HepG2 (cell line): ENCODE measurements at regions not wholly inside any gene's neighbourhood (a gene's known extent, or its start where the extent isn't known, plus 50 kb on each side); places are given as distances from the start of the nearest gene placed in this dataset.

Experiments
- ATAC-seq: fragments of 200-7000 bp; cut with Tn5 transposase; 3 replicates; pipeline ENCODE4 v1.9.1; 2020; ENCODE audit warnings: mild to moderate bottlenecking, moderate library complexity
- BruUV-seq: library from RNA; stranded (reverse); fragments of 400-500 nt; replicated peaks from 2 replicates; lab custom pipeline; 2021; lab: Mats Ljungman, UMichigan
- CTCF ChIA-PET: fragments of 300-600 bp; formaldehyde crosslinking; extraction: SDS; loops from one replicate; lab custom pipeline; 2021; ENCODE audit warnings: low total read pairs, inconsistent platforms, low intra/inter-chr PET ratio; lab: Yijun Ruan, JAX
- POLR2A ChIA-PET: fragments of 350-600 bp; sonication (Branson Sonifier 250); formaldehyde crosslinking; loops from one replicate; lab custom pipeline; 2020; ENCODE audit warnings: antibody characterized with exemption, inconsistent platforms; lab: Yijun Ruan, JAX
- DNase-seq: peaks from one replicate; pipeline ENCODE4 v3.0.0-alpha.2; 2015; ENCODE audit warnings: low spot score
- FAIRE-seq: peaks from 3 replicates; lab custom pipeline; 2011; peaks lifted over from hg19 to GRCh38; lab: Jason Lieb, UNC
- H2AFZ ChIP-seq: one replicate; pipeline ENCODE4 v1.6.1; 2011; ENCODE audit warnings: low read length, inconsistent platforms
- H3K27ac ChIP-seq: fragments of 300-600 bp; 3 replicates; pipeline ENCODE4 v1.8.0; 2011; ENCODE audit warnings: mixed run types, mild to moderate bottlenecking, mixed read lengths, low read length, inconsistent platforms; ENCODE audit not compliant: insufficient read depth; ENCODE audit errors: extremely low read length
- H3K27me3 ChIP-seq, 2 experiments: fragments of 200-600 bp in 1 of 2; 2 replicates in 1 of 2; 3 replicates in 1 of 2; pipeline versions ENCODE4 v1.6.0 to v1.8.0; 2011; ENCODE audit warnings: low read length in 2 of 2, mild to moderate bottlenecking in 2 of 2, moderate library complexity in 2 of 2, inconsistent platforms in 1 of 2; ENCODE audit not compliant: insufficient read depth in 2 of 2, control insufficient read depth in 1 of 2
- H3K36me3 ChIP-seq, 2 experiments: fragments of 200-600 bp in 1 of 2; replicated peaks in 1 of 2; 2 replicates in 1 of 2; 3 replicates in 1 of 2; pipeline versions ENCODE4 v1.5.1 to v1.8.0; 2011; ENCODE audit warnings: low read length in 2 of 2, inconsistent platforms in 1 of 2; ENCODE audit not compliant: insufficient read depth in 2 of 2, control insufficient read depth in 1 of 2
- H3K4me1 ChIP-seq: 2 replicates; pipeline ENCODE4 v1.5.1; 2012; ENCODE audit warnings: low read length, inconsistent platforms; ENCODE audit not compliant: insufficient read depth
- H3K4me2 ChIP-seq: 2 replicates; pipeline ENCODE4 v1.6.0; 2011; ENCODE audit warnings: low read depth, low read length, inconsistent platforms
- H3K4me3 ChIP-seq, 3 experiments: fragments of 200-600 bp in 1 of 3; sonication (generic), shearing (Covaris generic) in 1 of 3; replicated peaks in 1 of 3; 2 replicates each; pipeline ENCODE4 v1.5.1; 2011 to 2016; ENCODE audit warnings: low read length in 3 of 3, inconsistent platforms in 2 of 3, low read depth in 2 of 3, mild to moderate bottlenecking in 2 of 3, control low read depth in 1 of 3, mixed read lengths in 1 of 3; ENCODE audit not compliant: insufficient read depth in 1 of 3
- H3K79me2 ChIP-seq: one replicate; pipeline ENCODE4 v1.6.1; 2011; ENCODE audit warnings: low read length, inconsistent platforms; ENCODE audit not compliant: insufficient read depth
- H3K9ac ChIP-seq: 2 replicates; pipeline ENCODE4 v1.6.0; 2011; ENCODE audit warnings: mild to moderate bottlenecking, low read depth, low read length, inconsistent platforms; ENCODE audit not compliant: insufficient read depth
- H3K9me3 ChIP-seq: 2 replicates; pipeline ENCODE4 v1.5.1; 2012; ENCODE audit warnings: mild to moderate bottlenecking, low read length
- H4K20me1 ChIP-seq: 2 replicates; pipeline ENCODE4 v1.6.0; 2011; ENCODE audit warnings: inconsistent platforms, mild to moderate bottlenecking, low read length, moderate library complexity; ENCODE audit not compliant: insufficient read depth
- POLR2AphosphoS5 ChIP-seq: IDR thresholded peaks from 2 replicates; pipeline ENCODE4 v1.6.1; 2012; ENCODE audit warnings: low read depth, low read length
- STAG1 ChIP-seq: sonication (generic); formaldehyde crosslinking; IDR thresholded peaks from 2 replicates; pipeline ENCODE4 v1.4.0; 2020; ENCODE audit warnings: missing genetic modification reagents
- ZNF235 ChIP-seq: sonication (generic); formaldehyde crosslinking; IDR thresholded peaks from 2 replicates; pipeline ENCODE4 v1.8.1; 2023; ENCODE audit warnings: mild to moderate bottlenecking, missing genetic modification reagents, borderline replicate concordance
- ZNF484 ChIP-seq: sonication (generic); formaldehyde crosslinking; IDR thresholded peaks from 2 replicates; pipeline ENCODE4 v1.5.1; 2020; ENCODE audit warnings: mild to moderate bottlenecking, low read depth, missing genetic modification reagents, borderline replicate concordance
- ZNF75D ChIP-seq: sonication (generic); formaldehyde crosslinking; IDR thresholded peaks from 2 replicates; pipeline ENCODE4 v1.8.1; 2023; ENCODE audit warnings: missing genetic modification reagents, mild to moderate bottlenecking, borderline replicate concordance
- WGBS: methylation state at CpG from one replicate; pipeline ENCODE4 v1.1.6; 2017; ENCODE audit warnings: low lambda C conversion rate; 5-methylcytosine and 5-hydroxymethylcytosine counted together
- in situ Hi-C: cut with HindIII; loops from 2 replicates; pipeline ENCODE4 v1.10.0; 2017; ENCODE audit warnings: low pct_unique_long_range_greater_than_20kb; ENCODE audit not compliant: extremely low pct_ligation_motif_present
- intact Hi-C: fragments of 100-400 bp; cut with micrococcal nuclease; formaldehyde crosslinking; loops from one replicate; pipeline ENCODE4 v1.10.0; 2022; ENCODE audit not compliant: unreplicated experiment

DNA sequence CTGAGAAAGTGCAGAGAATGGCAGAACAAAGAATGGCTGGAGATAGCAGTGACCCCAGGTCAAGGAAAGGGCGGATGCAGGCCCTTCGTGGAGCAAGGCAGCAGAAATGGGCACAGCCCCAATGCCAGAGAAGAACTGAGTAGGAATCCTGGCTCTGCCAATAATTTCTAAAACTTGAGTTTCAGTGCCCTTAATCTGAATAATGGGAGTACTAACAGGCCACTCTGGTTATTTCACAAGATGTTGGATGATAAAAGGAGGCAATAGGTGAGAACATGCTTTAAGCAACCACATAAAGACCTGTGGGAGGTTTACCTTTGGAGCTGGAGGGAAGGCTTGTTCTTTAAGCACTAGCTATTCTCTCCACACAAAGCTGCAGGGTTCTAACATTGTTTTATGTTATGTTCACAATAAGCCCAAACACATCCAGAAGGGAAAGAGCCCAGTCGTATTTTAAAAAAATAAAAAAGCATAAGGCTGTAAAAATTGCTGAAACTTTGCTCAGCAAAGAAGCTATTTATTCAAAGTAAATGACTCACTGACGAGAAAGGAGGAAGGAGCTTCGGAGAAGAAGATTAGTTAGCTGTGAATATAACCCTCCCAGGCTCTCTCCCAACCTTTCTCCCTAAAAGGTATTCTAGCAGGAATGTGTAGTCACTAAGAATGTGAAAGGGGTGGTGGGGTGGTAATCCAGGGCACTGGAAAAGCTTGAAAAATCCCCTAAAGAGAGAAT, 470.2 kb downstream of the TXNL1 start:
- no peak overlapping the region for H3K4me2 ChIP-seq
- WGBS, result 6% methylated on average over 5 of the region's 5 CpGs
- no peaks in the 10 kb centered on the region for H3K36me3 ChIP-seq
- in situ Hi-C loops (no loop called here), intact Hi-C loops (no loop called here)
- no peak for TF ChIP-seq ZNF75D (CRISPR knock-in tag)
- no peak for TF ChIP-seq ZNF484 (CRISPR knock-in tag)
- H3K79me2 ChIP-seq, result no peaks in the 10 kb centered on the region
- H4K20me1 ChIP-seq, result no peaks in the 10 kb centered on the region
- no peak for ATAC-seq
- ChIA-PET POLR2A (no interaction called here), CTCF (no interaction called here)
- no peak overlapping the region for H3K27ac ChIP-seq
- H3K9me3 ChIP-seq, result peaks cover 79% of the 10 kb centered on the region
- no peak overlapping the region for H2AFZ ChIP-seq
- no peaks in the 10 kb centered on the region for H3K27me3 ChIP-seq
- no peak overlapping the region for H3K9ac ChIP-seq
- H3K4me1 ChIP-seq, result no peaks in the 10 kb centered on the region
- no peak for DNase-seq
- no peak overlapping the region for H3K4me3 ChIP-seq
- BruUV-seq, result no TSS peak
- no peak for FAIRE-seq

DNA sequence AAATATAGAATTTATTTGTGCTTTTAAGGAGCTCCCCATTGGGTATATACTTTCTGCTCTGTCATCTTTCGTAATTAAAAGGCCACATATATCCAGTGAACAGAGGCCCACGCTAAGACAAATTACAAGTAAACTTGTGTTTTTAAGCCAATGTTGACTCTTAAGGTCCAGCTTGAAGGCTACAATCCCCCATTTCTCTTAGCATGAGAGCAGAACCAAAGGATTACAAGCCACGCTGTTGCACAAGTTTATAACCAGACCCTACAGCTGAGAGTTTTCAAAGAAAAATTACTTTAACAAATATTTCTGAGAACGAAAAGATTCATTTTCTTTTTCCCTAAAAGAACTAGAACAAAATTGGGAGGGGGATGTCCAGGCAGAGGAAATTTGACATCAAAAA, 471.0 kb downstream of the TXNL1 start:
- Histone ChIP-seq H2AFZ (no peak overlapping the region), H3K9ac (no peak overlapping the region), H4K20me1 (no peaks in the 10 kb centered on the region), H3K4me3 (no peak overlapping the region), H3K27me3 (no peaks in the 10 kb centered on the region), H3K4me1 (no peaks in the 10 kb centered on the region), H3K9me3 (peaks cover 80% of the 10 kb centered on the region), H3K36me3 (no peaks in the 10 kb centered on the region), H3K4me2 (no peak overlapping the region), H3K27ac (no peak overlapping the region), H3K79me2 (no peaks in the 10 kb centered on the region)
- no peak for FAIRE-seq
- intact Hi-C loops (no loop called here), in situ Hi-C loops (no loop called here)
- ChIA-PET CTCF (no interaction called here), POLR2A (no interaction called here)
- ATAC-seq, result no peak
- BruUV-seq, result no TSS peak
- TF ChIP-seq ZNF235 (CRISPR knock-in tag) (no peak), STAG1 (CRISPR knock-in tag) (no peak), POLR2AphosphoS5 (no peak)
- no peak for DNase-seq
- 2% methylated on average over 4 of the region's 4 CpGs for whole genome bisulfite sequencing
